ENCODE measurements at regions not wholly inside any gene's neighbourhood (a gene's known extent, or its start where the extent isn't known, plus 50 kb on each side); places are given as distances from the start of the nearest gene placed in this dataset.

GRCh38 chr5:133876266-133876665, 92.2 kb downstream of the C5orf15 start:
- TF ChIP-seq CTCF (optimal IDR thresholded peaks at IDR 0.05 in 1 of 3, IDR thresholded peaks at IDR 0.05 in 1 of 3, conservative IDR thresholded peaks at IDR 0.05 in 1 of 3; ENCODE audit: extremely low read depth in 1 of 3, insufficient read depth in 2 of 3, low read length in 3 of 3) (no peak), EZH2 (IDR thresholded peaks at IDR 0.05; ENCODE audit: low read length) (no peak)
